ENCODE measurements at regions not wholly inside any gene's neighbourhood (a gene's known extent, or its start where the extent isn't known, plus 50 kb on each side); places are given as distances from the start of the nearest gene placed in this dataset.

DNA sequence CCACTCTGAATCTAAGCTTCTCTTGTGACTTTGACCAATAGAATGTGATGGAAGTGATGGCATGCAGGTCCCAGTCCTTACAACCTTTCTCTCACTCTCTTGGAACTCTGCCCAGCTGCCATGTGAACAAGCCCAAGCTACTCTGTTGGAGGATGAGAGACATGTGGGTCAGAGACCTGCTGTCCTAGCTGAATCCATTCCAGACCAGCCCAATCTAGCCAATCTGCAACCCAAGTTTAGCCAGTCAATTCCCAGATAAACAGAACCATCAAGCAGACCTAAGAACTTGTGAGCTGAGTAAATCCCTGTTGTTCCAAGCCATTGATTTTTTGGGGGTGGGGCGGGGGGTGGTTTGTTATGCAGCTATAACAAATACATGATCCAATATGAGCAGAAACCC, 69.2 kb upstream of the GRK3 start:
- TF ChIP-seq, protein P1, sequence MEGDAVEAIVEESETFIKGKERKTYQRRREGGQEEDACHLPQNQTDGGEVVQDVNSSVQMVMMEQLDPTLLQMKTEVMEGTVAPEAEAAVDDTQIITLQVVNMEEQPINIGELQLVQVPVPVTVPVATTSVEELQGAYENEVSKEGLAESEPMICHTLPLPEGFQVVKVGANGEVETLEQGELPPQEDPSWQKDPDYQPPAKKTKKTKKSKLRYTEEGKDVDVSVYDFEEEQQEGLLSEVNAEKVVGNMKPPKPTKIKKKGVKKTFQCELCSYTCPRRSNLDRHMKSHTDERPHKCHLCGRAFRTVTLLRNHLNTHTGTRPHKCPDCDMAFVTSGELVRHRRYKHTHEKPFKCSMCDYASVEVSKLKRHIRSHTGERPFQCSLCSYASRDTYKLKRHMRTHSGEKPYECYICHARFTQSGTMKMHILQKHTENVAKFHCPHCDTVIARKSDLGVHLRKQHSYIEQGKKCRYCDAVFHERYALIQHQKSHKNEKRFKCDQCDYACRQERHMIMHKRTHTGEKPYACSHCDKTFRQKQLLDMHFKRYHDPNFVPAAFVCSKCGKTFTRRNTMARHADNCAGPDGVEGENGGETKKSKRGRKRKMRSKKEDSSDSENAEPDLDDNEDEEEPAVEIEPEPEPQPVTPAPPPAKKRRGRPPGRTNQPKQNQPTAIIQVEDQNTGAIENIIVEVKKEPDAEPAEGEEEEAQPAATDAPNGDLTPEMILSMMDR (IDR thresholded peaks at IDR 0.05), result no peak
- TF ChIP-seq POLR2A (IDR thresholded peaks at IDR 0.05), result no peak
